GM10248 (cell line): ENCODE measurements at regions not wholly inside any gene's neighbourhood (a gene's known extent, or its start where the extent isn't known, plus 50 kb on each side); places are given as distances from the start of the nearest gene placed in this dataset.

Experiments used
- CTCF ChIA-PET: fragments of 300-600 bp; sonication (Branson Sonifier 250); formaldehyde crosslinking; extraction: SDS; loops from one replicate; lab custom pipeline; 2021; ENCODE audit warnings: antibody characterized with exemption; lab: Yijun Ruan, JAX
- POLR2A ChIA-PET: fragments of 350-650 bp; sonication (Branson Sonifier 250); formaldehyde crosslinking; extraction: SDS; loops from one replicate; lab custom pipeline; 2020; ENCODE audit warnings: antibody characterized with exemption; lab: Yijun Ruan, JAX
- DNase-seq: peaks from one replicate; pipeline ENCODE4 v3.0.0; 2012; ENCODE audit errors: extremely low spot score
- CTCF ChIP-seq: IDR thresholded peaks from 2 replicates; pipeline ENCODE4 v1.5.1; 2012; ENCODE audit warnings: mild to moderate bottlenecking, low read depth; ENCODE audit errors: extremely low read depth, missing control alignments, control extremely low read depth

- POLR2A ChIA-PET, result no interaction called here
- no peak for DNase-seq
- CTCF ChIA-PET, result interaction anchor here (1.5 to 1.8 kb wide), 3 partner anchors 8 to 44 kb away, joined by 4 to 6 read pairs (median 4); no protein-coding TSS in a partner anchor
- TF ChIP-seq CTCF, result no peak
Observed at GRCh38 chr1:77632216-77632615, 50.2 kb downstream of the ZZZ3 start.

- TF ChIP-seq CTCF, result no peak
- no peak for DNase-seq
- ChIA-PET CTCF (interaction anchor here (1.5 to 1.6 kb wide), 2 partner anchors 8 to 43 kb away, joined by 4 to 6 read pairs; no protein-coding TSS in a partner anchor), POLR2A (no interaction called here)
Observed at GRCh38 chr1:77631751-77632150, 50.7 kb downstream of the ZZZ3 start.

- no peak for DNase-seq
- TF ChIP-seq CTCF, result no peak
- CTCF ChIA-PET, result no interaction called here
- POLR2A ChIA-PET, result no interaction called here
Observed at GRCh38 chr1:77631302-77631701, 51.2 kb downstream of the ZZZ3 start.

GRCh38 chr1:77627978-77628570 is 54.4 kb downstream of the ZZZ3 start:
- no peak for TF ChIP-seq CTCF
- ChIA-PET POLR2A (no interaction called here), CTCF (no interaction called here)
- no peak for DNase-seq

- POLR2A ChIA-PET, result no interaction called here
- no peak for TF ChIP-seq CTCF
- CTCF ChIA-PET, result no interaction called here
- no peak for DNase-seq
Observed at GRCh38 chr1:77625250-77625649, 57.2 kb downstream of the ZZZ3 start.

GRCh38 chr1:77624102-77624501 is 58.4 kb downstream of the ZZZ3 start:
- CTCF ChIA-PET, result interaction anchor here (0.7 to 1.5 kb wide), 6 partner anchors 8 to 34 kb away, joined by 3 to 6 read pairs (median 3); no protein-coding TSS in a partner anchor
- POLR2A ChIA-PET, result no interaction called here

More at GRCh38 chr1:77624102-77624501, 58.4 kb downstream of the ZZZ3 start:
- no peak for DNase-seq
- TF ChIP-seq CTCF, result no peak
